MM.1S (cell line): ENCODE measurements at regions not wholly inside any gene's neighbourhood (a gene's known extent, or its start where the extent isn't known, plus 50 kb on each side); places are given as distances from the start of the nearest gene placed in this dataset.

ENCODE experiments used
- EZH2 ChIP-seq: fragments of 300-600 bp; sonication (generic); optimal IDR thresholded peaks from 2 replicates; pipeline ENCODE3; 2017; ENCODE audit warnings: low read depth, mild to moderate bottlenecking, antibody characterized with exemption, low read length, mixed read lengths
- TF ChIP-seq, protein P1 (sequence below): fragments of 300-600 bp; sonication (generic); IDR thresholded peaks from 2 replicates; pipeline ENCODE4 v1.5.1; 2016; ENCODE audit warnings: antibody characterized with exemption, low read length, mixed read lengths

DNA sequence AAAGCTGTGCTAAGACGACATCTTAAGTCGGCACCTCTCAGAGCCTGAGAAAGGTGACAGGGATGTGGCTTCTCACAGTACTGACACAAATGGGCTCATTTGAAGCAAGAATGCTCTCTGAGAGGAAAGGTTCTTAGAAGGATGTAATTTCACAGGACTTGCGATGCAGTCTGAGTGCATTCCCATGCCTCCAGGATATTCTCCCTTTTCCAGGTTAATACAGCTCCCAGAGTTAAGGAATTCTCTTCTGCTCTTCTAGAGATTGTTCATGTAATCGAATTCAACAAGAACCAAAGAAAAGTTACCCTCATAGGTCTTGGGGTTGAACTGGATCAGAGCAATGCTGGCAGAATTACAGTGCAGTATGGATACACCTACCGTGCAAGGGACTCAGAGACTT is 131.0 kb downstream of the GALR1 start:
- TF ChIP-seq, protein P1, sequence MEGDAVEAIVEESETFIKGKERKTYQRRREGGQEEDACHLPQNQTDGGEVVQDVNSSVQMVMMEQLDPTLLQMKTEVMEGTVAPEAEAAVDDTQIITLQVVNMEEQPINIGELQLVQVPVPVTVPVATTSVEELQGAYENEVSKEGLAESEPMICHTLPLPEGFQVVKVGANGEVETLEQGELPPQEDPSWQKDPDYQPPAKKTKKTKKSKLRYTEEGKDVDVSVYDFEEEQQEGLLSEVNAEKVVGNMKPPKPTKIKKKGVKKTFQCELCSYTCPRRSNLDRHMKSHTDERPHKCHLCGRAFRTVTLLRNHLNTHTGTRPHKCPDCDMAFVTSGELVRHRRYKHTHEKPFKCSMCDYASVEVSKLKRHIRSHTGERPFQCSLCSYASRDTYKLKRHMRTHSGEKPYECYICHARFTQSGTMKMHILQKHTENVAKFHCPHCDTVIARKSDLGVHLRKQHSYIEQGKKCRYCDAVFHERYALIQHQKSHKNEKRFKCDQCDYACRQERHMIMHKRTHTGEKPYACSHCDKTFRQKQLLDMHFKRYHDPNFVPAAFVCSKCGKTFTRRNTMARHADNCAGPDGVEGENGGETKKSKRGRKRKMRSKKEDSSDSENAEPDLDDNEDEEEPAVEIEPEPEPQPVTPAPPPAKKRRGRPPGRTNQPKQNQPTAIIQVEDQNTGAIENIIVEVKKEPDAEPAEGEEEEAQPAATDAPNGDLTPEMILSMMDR = no peak
- TF ChIP-seq EZH2 = no peak
